KMS-11 (cell line): ENCODE measurements at regions not wholly inside any gene's neighbourhood (a gene's known extent, or its start where the extent isn't known, plus 50 kb on each side); places are given as distances from the start of the nearest gene placed in this dataset.

ENCODE experiments used
- H2AFZ ChIP-seq: fragments of 200-600 bp; sonication (generic); 2 replicates; pipeline ENCODE4 v1.6.1; 2016; ENCODE audit warnings: antibody characterized with exemption, mixed run types, low read depth
- H3K27ac ChIP-seq: fragments of 200-600 bp; sonication (generic); 2 replicates; pipeline ENCODE4 v1.6.1; 2016; ENCODE audit warnings: mild to moderate bottlenecking, mixed run types
- H3K27me3 ChIP-seq: fragments of 200-600 bp; sonication (generic); 2 replicates; pipeline ENCODE4 v1.6.1; 2017; ENCODE audit warnings: mild to moderate bottlenecking, low read depth, mixed run types, moderate library complexity; ENCODE audit not compliant: insufficient read depth
- H3K36me3 ChIP-seq: fragments of 200-600 bp; sonication (generic); 2 replicates; pipeline ENCODE4 v1.6.1; 2017; ENCODE audit warnings: mild to moderate bottlenecking, mixed run types; ENCODE audit not compliant: insufficient read depth
- H3K4me1 ChIP-seq: fragments of 200-600 bp; sonication (generic); 2 replicates; pipeline ENCODE4 v1.6.1; 2016; ENCODE audit warnings: mild to moderate bottlenecking, low read depth, mixed run types; ENCODE audit not compliant: poor library complexity, severe bottlenecking
- H3K4me2 ChIP-seq: fragments of 200-600 bp; sonication (generic); 2 replicates; pipeline ENCODE4 v1.7.0; 2016; ENCODE audit warnings: mild to moderate bottlenecking, mixed run types
- H3K4me3 ChIP-seq: fragments of 200-600 bp; sonication (generic); IDR thresholded peaks from 2 replicates; pipeline ENCODE4 v1.6.1; 2017; ENCODE audit warnings: low read depth, low read length, mixed read lengths; ENCODE audit not compliant: insufficient read depth
- H3K79me2 ChIP-seq: fragments of 200-600 bp; sonication (generic); 2 replicates; pipeline ENCODE4 v1.6.1; 2016; ENCODE audit warnings: low read depth, mixed run types; ENCODE audit not compliant: insufficient read depth
- H3K9ac ChIP-seq: fragments of 200-600 bp; sonication (generic); 2 replicates; pipeline ENCODE4 v1.6.1; 2016; ENCODE audit warnings: mild to moderate bottlenecking, mixed run types
- H4K20me1 ChIP-seq: fragments of 200-600 bp; sonication (generic); 2 replicates; pipeline ENCODE4 v1.6.1; 2016; ENCODE audit warnings: mild to moderate bottlenecking, mixed run types; ENCODE audit not compliant: insufficient read depth
- CTCF ChIP-seq: fragments of 200-600 bp; sonication (generic); conservative IDR thresholded peaks from 2 replicates; pipeline ENCODE4 v1.6.1; 2017; ENCODE audit warnings: low read depth, mild to moderate bottlenecking, antibody characterized with exemption, low read length, moderate library complexity, mixed read lengths

- H4K20me1 ChIP-seq = no peaks in the 10 kb centered on the region
- H3K27me3 ChIP-seq = no peaks in the 10 kb centered on the region
- H3K27ac ChIP-seq = no peak overlapping the region
- H3K4me1 ChIP-seq = no peaks in the 10 kb centered on the region
- no peaks in the 10 kb centered on the region for H3K36me3 ChIP-seq
- H2AFZ ChIP-seq = no peak overlapping the region
- H3K4me3 ChIP-seq = no peak overlapping the region
- no peak for TF ChIP-seq CTCF
- no peak overlapping the region for H3K9ac ChIP-seq
- no peaks in the 10 kb centered on the region for H3K79me2 ChIP-seq
- no peak overlapping the region for H3K4me2 ChIP-seq
Observed at GRCh38 chr12:38110026-38110699, 206.4 kb upstream of the ALG10B start.

- H2AFZ ChIP-seq = no peak overlapping the region
- no peak for TF ChIP-seq CTCF
- no peaks in the 10 kb centered on the region for H3K36me3 ChIP-seq
- H3K4me2 ChIP-seq = no peak overlapping the region
- H4K20me1 ChIP-seq = no peaks in the 10 kb centered on the region
- no peaks in the 10 kb centered on the region for H3K79me2 ChIP-seq
- H3K4me3 ChIP-seq = no peak overlapping the region
- H3K9ac ChIP-seq = no peak overlapping the region
- H3K4me1 ChIP-seq = no peaks in the 10 kb centered on the region
- no peak overlapping the region for H3K27ac ChIP-seq
- H3K27me3 ChIP-seq = no peaks in the 10 kb centered on the region
Observed at GRCh38 chr12:38113991-38114390, 202.6 kb upstream of the ALG10B start.

- Histone ChIP-seq H3K27ac (no peak overlapping the region), H3K79me2 (no peaks in the 10 kb centered on the region), H3K4me2 (no peak overlapping the region), H3K9ac (no peak overlapping the region), H3K27me3 (no peaks in the 10 kb centered on the region), H3K36me3 (no peaks in the 10 kb centered on the region), H3K4me3 (no peak overlapping the region), H4K20me1 (no peaks in the 10 kb centered on the region), H2AFZ (no peak overlapping the region), H3K4me1 (no peaks in the 10 kb centered on the region)
- TF ChIP-seq CTCF = no peak
Observed at GRCh38 chr12:38116968-38117367, 199.6 kb upstream of the ALG10B start.

- no peak overlapping the region for H2AFZ ChIP-seq
- H3K36me3 ChIP-seq = no peaks in the 10 kb centered on the region
- H3K4me3 ChIP-seq = no peak overlapping the region
- no peaks in the 10 kb centered on the region for H3K79me2 ChIP-seq
- H3K27ac ChIP-seq = no peak overlapping the region
- no peak overlapping the region for H3K4me2 ChIP-seq
- TF ChIP-seq CTCF = no peak
- H3K27me3 ChIP-seq = no peaks in the 10 kb centered on the region
- no peak overlapping the region for H3K9ac ChIP-seq
- H3K4me1 ChIP-seq = no peaks in the 10 kb centered on the region
- H4K20me1 ChIP-seq = no peaks in the 10 kb centered on the region
Observed at GRCh38 chr12:38118632-38119031, 197.9 kb upstream of the ALG10B start.
